ENCODE measurements at regions not wholly inside any gene's neighbourhood (a gene's known extent, or its start where the extent isn't known, plus 50 kb on each side); places are given as distances from the start of the nearest gene placed in this dataset.
"Not testable (repeated sequence)": the region's sequence is repeated elsewhere in the genome, so short reads cannot be mapped to it uniquely, and the experiment has no call there.

DNA sequence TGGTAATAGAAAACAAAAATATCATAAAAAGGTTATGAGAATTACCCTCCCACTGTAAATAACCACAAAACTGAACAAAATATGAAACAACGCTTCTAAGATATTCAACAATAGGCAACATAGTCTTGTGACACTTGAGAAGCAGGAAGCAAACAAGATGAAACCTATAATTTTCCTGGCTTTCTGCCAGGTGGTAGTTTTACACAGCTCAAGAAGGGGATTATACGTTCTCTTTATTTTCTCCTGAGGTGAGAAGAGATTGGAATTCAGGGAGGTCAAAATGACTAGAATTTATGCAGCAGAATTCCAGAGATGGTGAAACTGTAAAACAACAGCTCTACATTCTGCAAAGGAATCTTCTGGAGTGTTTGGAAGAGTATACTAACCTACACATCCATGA, 186.0 kb downstream of the HHIP start:
- no peaks in the 10 kb centered on the region for H3K27me3 ChIP-seq
- H3K4me3 ChIP-seq, result no peak overlapping the region
- DNase-seq (ENCODE audit: low spot score in 2 of 2), result no peak
- 50 to 54% methylated on average over 2 of the region's 2 CpGs for WGBS, 2 donors
- H3K36me3 ChIP-seq, result no peaks in the 10 kb centered on the region
- H3K27ac ChIP-seq, result no peak overlapping the region
- TF ChIP-seq EP300 (IDR thresholded peaks at IDR 0.05) (no peak), POLR2A (IDR thresholded peaks at IDR 0.05) (no peak)
- TF ChIP-seq, protein P1, sequence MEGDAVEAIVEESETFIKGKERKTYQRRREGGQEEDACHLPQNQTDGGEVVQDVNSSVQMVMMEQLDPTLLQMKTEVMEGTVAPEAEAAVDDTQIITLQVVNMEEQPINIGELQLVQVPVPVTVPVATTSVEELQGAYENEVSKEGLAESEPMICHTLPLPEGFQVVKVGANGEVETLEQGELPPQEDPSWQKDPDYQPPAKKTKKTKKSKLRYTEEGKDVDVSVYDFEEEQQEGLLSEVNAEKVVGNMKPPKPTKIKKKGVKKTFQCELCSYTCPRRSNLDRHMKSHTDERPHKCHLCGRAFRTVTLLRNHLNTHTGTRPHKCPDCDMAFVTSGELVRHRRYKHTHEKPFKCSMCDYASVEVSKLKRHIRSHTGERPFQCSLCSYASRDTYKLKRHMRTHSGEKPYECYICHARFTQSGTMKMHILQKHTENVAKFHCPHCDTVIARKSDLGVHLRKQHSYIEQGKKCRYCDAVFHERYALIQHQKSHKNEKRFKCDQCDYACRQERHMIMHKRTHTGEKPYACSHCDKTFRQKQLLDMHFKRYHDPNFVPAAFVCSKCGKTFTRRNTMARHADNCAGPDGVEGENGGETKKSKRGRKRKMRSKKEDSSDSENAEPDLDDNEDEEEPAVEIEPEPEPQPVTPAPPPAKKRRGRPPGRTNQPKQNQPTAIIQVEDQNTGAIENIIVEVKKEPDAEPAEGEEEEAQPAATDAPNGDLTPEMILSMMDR (IDR thresholded peaks at IDR 0.05), result no peak
- H3K4me1 ChIP-seq, result no peaks in the 10 kb centered on the region
- H3K9me3 ChIP-seq, result peaks cover 0 to 4% (median 1%) of the 10 kb centered on the region in 4 donors

DNA sequence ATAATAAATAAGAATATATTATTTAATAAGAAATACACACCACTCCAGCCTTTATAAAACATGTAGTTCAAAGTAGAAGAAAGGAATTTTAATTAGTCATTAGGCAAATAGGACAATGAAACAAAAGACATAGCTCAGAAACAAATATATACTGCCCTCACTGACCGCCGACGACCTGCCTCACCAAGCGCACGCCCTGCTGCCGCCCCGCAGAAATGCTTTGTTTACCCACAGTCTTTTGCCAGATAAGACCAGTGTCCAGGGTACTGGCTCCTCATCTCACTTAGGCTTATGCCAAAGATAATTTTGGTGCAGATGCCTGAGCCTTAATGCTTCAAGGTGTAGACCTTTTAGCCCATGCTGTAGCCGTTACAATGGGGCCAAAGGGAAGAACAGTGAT, 199.5 kb downstream of the HHIP start:
- no peak for DNase-seq (ENCODE audit: low spot score in 2 of 2)
- Histone ChIP-seq H3K27me3 (no peaks in the 10 kb centered on the region), H3K9me3 (peaks cover 0 to 22% (median 3%) of the 10 kb centered on the region in 4 donors), H3K27ac (no peak overlapping the region), H3K4me1 (no peaks in the 10 kb centered on the region), H3K4me3 (no peak overlapping the region), H3K36me3 (no peaks in the 10 kb centered on the region)
- TF ChIP-seq EP300 (IDR thresholded peaks at IDR 0.05), result no peak
- WGBS, 2 donors, result 91 to 93% methylated on average over 8 of the region's 8 CpGs

DNA sequence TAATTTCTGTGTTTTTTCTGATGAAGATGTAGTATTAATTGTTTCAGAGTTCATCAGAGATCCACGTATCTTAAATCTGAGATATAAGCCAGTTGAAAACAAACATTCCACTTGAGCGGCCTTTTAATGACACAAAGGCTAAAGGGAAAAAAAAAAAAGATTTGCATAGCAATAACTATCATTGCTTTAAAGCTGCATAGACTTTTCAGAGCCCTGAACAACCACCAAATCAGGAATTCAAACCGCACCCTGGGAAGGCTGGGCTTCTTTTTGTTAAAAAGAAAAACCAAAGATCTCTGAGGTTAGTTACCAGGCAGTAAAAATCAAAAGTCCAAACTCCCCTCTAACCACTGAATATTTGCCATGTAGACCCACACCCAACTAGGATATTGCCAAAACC, 206.0 kb downstream of the HHIP start:
- 68 to 78% methylated on average over 3 of the region's 3 CpGs for WGBS, 2 donors
- H3K27me3 ChIP-seq, result no peaks in the 10 kb centered on the region
- no peaks in the 10 kb centered on the region for H3K36me3 ChIP-seq
- H3K4me1 ChIP-seq, result no peaks in the 10 kb centered on the region
- no peak for TF ChIP-seq POLR2A (IDR thresholded peaks at IDR 0.05)
- TF ChIP-seq EP300 (IDR thresholded peaks at IDR 0.05), result no peak
- TF ChIP-seq, protein P1 (IDR thresholded peaks at IDR 0.05), result no peak
- DNase-seq (ENCODE audit: low spot score in 2 of 2), result no peak
- H3K9me3 ChIP-seq, result no peaks in the 10 kb centered on the region
- no peak overlapping the region for H3K4me3 ChIP-seq
- no peak overlapping the region for H3K27ac ChIP-seq

DNA sequence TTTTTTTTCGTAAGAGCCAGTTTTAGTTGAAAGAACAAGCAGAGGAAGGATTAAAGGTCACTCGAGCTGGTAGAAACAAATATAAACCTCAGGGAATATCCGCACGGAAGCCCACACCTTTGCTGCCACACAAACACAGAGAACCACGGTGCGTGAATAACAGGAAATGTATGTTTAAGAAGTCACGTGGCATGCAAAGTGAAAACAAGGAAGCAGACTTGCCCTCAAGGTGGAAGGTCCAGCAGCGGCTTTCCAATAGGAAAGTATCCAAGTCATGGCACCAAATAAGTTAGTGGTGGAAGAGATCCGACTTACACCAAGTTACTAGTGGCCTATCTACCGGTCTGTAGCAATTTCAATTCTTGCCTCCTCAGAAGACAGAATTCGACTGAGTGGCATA, 215.5 kb downstream of the HHIP start:
- Histone ChIP-seq H3K27ac (no peak overlapping the region), H3K4me3 (no peak overlapping the region), H3K27me3 (no peaks in the 10 kb centered on the region), H3K36me3 (no peaks in the 10 kb centered on the region), H3K9me3 (peaks cover 0 to 24% (median 0%) of the 10 kb centered on the region in 4 donors), H3K4me1 (no peaks in the 10 kb centered on the region)
- DNase-seq (ENCODE audit: low spot score in 2 of 2), result no peak
- WGBS, 2 donors, result 76 to 89% methylated on average over 11 of the region's 11 CpGs
- TF ChIP-seq POLR2A (IDR thresholded peaks at IDR 0.05) (no peak), EP300 (IDR thresholded peaks at IDR 0.05) (no peak)
- TF ChIP-seq, protein P1 (IDR thresholded peaks at IDR 0.05), result no peak

DNA sequence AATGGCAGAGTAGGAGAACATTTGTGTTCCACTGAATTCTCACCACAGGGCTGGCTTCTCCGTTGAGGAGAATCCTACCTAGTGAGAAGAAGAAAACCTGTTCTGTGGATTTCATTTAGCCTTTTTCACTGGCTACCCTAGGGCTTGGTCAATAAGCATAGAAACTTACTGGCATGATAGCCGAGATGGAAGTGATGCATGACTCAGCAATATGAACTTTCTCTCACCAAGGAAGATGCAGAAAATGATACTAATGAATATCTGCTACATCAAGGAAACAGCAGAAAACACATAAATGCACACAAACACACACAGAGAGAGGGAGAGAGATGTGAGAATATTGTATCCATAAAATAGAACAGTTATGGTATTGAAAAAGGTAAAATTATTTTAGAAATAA, 216.3 kb downstream of the HHIP start:
- DNase-seq (ENCODE audit: low spot score in 2 of 2), result no peak
- Histone ChIP-seq H3K4me1 (no peaks in the 10 kb centered on the region), H3K4me3 (no peak overlapping the region), H3K36me3 (no peaks in the 10 kb centered on the region), H3K27ac (no peak overlapping the region), H3K27me3 (no peaks in the 10 kb centered on the region), H3K9me3 (peaks cover 0 to 27% (median 0%) of the 10 kb centered on the region in 4 donors)
- TF ChIP-seq EP300 (IDR thresholded peaks at IDR 0.05), result no peak
- TF ChIP-seq, protein P1 (IDR thresholded peaks at IDR 0.05), result no peak
- no peak for TF ChIP-seq POLR2A (IDR thresholded peaks at IDR 0.05)
- 79 to 88% methylated on average over 2 of the region's 2 CpGs for WGBS, 2 donors

DNA sequence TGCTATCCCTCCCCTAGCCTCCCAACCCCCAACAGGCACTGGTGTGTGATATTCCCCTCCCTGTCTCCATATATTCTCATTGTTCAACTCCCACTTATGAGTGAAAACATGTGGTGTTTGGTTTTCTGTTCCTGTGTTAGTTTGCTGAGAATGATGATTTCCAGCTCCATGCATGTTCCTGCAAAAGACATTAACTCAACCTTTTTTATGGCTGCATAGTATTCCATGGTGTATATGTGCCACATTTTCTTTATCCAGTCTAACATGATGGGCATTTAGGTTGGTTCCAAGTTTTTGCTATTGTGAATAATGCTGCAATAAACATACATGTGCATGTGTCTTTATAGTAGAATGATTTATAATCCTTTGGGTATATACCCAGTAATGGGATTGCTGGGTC, 218.9 kb downstream of the HHIP start:
- peaks cover 0 to 22% (median 0%) of the 10 kb centered on the region in 4 donors for H3K9me3 ChIP-seq
- not testable (repeated sequence) for H3K36me3 ChIP-seq; H3K27ac ChIP-seq; DNase-seq (ENCODE audit: low spot score in 2 of 2); H3K4me1 ChIP-seq; H3K4me3 ChIP-seq; H3K27me3 ChIP-seq
